HG02588 (cell line): ENCODE measurements at regions not wholly inside any gene's neighbourhood (a gene's known extent, or its start where the extent isn't known, plus 50 kb on each side); places are given as distances from the start of the nearest gene placed in this dataset.

ENCODE experiments used
- ATAC-seq: cut with Tn5 transposase; IDR thresholded peaks from one replicate; pipeline ENCODE4 v1.9.1; 2021; ENCODE audit warnings: mild to moderate bottlenecking, moderate library complexity; ENCODE audit not compliant: unreplicated experiment

DNA sequence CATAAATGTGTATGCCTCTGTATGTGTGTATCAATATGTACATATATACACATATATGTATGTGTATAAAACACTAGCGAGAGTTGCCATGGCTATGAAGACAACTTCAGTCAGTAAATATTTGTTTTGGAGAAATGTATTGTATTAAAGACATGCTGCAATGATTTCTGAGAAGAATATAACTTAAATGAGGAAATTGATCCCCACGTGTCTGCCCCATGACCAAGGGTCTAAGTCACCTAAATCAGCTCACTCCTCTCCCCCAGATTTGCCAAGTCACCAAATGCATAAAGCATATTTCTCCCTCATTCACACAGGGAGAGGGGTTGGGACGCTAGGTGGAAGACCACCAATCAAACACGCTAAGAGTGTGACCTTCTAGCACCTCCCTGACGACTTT is 58.3 kb upstream of the LYST start:
- ATAC-seq = no peak

DNA sequence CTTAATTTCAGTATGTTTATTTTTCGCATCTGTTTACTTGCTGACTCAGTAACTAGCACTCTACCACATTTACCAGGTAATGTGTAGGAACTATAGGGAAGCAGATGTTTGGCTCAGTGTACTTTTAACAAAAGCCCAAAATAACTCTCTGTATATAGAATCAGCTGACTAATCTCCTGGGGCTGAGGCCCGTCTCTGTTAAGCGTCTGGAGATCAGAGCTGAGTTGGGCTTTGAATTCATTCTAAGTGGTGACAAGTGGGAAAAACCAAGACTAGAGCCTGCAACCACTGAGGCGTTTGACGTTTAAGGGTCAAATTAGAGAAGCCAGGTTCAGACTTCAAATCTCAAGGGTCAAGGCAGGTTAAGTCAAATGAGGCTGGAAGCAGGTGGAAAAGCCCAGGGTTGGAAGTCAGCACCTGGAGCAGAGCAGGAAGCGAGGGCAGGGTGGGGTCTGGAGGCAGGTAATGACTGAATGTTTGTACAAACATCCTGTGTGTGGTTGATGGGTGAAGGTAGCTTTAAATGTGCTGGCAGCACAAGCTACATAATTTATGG is 56.8 kb upstream of the LYST start:
- ATAC-seq = peak; percentile 50

DNA sequence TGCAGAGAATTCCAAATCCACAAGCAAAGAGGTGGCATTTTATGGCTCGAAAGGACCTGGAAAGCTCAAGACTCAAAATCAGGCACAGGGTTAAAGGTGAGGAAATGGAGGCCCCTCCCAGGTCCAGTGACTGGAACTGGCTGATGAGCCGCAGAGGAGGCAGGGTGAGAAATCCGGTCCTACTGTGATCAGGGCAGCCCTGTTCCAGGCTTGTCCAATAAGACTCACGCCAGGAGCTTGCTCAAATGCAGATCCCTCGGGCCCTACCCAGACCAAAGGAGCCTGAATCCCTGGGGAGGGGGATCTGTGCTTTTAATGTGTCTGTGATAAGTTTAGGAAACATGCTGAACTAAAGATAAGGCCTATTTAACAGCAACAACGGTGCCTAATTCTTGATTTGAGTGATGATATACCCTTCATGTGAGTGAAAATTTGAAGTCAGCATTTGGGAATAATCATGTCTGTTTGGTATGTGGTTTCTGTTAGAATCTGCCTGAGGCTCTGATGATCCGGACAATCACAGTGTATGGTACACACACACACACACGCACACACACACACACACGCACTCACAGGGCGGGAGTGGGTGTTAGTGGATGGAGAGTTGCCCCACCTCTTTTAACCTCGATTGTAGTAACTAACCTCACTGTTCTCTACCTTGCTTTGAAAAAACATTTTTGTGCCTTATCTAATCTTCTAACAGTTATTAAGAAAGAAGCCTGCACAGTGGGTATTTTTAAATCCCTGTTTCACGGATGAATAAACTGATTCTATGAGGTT is 54.1 kb upstream of the LYST start:
- ATAC-seq = no peak

DNA sequence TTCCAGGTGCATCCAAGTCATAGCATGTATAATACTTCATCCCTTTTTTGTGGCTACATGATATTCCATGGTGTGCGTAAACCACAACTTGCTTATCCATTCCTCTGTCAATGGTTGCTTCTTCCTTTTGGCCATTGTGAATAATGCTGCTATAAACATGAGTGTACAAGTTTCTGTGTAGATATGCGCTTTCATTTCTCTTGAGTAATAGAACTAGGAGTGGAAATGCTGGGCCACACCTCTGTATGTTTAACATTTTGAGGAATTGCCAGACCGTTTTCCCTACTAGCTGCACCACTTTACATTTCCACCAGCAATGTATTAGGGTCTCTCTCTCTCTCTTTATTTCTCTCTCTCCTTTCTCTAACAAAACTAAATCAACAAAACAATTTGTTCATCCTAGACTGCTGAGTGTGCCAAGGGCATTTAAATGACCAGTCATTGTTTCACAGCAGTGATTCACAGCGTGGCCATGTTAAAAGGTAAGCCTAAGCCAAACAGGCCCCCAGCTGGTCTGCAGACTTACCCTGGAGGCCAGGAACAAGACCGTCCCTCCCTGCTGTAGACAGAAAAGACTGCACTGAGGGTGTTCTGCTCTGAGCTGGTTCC is 53.2 kb upstream of the LYST start:
- ATAC-seq = no peak

DNA sequence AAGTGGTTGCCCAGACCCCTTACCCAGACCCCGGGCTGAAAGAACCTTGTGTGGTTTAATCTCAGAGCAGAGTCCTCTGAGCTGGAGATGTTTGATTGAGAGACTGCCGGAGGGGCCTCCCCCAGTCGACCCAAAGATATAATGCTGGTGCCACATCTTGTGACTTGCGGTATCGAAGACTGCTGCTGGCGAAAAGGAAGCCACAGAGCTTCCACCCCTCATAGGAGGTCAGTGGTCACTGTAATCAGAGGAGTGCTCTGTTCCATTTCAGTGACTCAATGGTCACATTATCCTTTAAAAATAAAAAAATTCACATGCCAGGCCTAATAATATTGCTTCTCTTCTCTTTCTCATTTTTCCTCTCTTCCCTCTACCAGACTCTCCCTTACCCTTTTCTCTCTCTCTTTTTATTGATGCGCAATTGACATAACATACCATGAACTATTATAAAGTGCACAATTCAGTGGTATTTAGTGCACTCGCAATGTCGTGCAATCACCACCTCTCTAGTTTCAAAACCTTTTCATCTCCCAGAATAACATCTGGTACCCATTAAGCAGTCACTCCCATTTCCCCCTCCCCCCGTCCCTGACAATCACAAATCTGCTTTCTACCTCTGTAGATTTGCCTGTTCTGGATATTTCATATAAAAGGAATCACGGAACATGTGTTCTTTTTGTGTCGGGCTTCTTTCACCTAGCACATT is 52.6 kb upstream of the LYST start:
- ATAC-seq = no peak

DNA sequence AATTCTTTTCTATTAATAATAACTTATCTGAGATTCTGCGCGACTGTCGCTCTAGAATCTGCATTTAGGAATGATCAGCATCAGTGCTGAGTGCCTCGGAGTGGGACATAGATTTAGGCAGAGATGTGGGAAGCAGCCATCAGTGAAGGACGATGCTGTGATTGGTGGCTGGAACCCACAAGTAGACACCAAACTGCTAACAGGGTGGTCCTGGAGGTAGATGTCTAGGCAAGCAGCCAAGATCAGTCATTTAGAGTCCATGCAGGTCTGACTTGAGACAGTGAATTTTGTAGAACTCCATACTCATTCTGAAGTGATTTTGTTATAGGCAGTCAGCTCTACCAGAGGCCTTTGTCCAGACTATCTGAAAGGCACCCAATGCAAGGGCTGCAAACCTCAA is 51.8 kb upstream of the LYST start:
- no peak for ATAC-seq

DNA sequence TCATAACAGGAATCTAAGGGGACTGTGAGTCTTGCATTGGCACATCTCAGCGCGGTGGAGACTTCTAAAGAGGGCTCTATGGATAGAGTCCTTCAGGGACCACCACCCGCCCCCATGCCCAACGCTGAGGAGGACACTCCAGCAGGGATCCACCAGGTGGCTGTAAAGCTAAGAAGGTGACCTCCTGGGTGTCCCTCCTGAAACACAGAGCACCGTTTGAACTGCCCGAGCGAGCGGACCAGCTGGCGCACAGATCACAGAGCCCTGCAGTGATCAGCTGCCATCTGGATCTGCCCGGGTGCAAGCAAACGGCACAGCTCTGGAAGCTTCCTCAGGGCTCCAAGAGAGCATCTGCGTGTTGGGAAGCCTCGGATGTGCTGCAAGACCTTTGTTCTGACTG is 51.3 kb upstream of the LYST start:
- no peak for ATAC-seq

DNA sequence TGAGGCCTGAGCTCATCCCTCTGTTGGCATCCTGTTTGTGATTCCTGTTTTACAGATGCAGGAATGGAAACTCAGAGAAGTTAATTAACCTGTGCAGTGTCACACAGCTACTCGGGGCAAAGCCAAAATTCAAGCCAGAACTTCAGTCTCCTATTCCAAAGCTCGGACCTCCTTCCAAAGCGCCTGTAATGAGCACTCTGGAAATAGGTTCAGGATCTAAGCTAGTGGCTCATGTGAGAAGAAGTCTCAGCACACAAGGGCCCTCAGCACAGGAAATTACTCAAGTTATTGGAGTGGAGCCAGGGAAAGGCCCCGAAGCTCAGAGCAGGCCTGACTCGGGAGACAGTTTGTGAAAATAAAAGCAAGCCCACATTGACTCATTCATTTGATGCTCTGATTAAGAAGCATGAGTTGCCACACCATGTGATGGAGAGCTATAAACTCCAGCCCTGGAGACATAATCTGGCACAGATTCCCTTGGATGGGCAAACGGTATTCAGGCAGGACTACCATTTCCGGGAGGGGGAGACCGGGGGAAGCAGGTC is 50.6 kb upstream of the LYST start:
- peak; percentile 74 for ATAC-seq
